Adrenal gland (tissue), 5 donors: ENCODE measurements at regions not wholly inside any gene's neighbourhood (a gene's known extent, or its start where the extent isn't known, plus 50 kb on each side); places are given as distances from the start of the nearest gene placed in this dataset.

ENCODE experiments used
- POLR2A ChIP-seq, 2 donors: fragments of 450-650 bp; IDR thresholded peaks; one replicate each; pipeline ENCODE4 v1.6.1; 2017; ENCODE audit warnings: antibody characterized with exemption in 2 of 2, mild to moderate bottlenecking in 2 of 2, moderate library complexity in 1 of 2
- TF ChIP-seq, protein P1 (sequence below), 6 experiments: fragments of 450-650 bp in 4 of 6; fragments of 200-600 bp in 2 of 6; sonication (generic) in 1 of 6; IDR thresholded peaks; 1 replicate in 5 of 6; 2 replicates in 1 of 6; pipeline versions ENCODE4 v1.5.1 to v1.8.0; 2016 to 2021; ENCODE audit warnings: antibody characterized with exemption in 6 of 6, mild to moderate bottlenecking in 2 of 6, moderate library complexity in 1 of 6
- donor health status: DM: no; HTN: no; CAD: no.

- no peak for TF ChIP-seq POLR2A (IDR thresholded peaks at IDR 0.05)
- TF ChIP-seq, protein P1, sequence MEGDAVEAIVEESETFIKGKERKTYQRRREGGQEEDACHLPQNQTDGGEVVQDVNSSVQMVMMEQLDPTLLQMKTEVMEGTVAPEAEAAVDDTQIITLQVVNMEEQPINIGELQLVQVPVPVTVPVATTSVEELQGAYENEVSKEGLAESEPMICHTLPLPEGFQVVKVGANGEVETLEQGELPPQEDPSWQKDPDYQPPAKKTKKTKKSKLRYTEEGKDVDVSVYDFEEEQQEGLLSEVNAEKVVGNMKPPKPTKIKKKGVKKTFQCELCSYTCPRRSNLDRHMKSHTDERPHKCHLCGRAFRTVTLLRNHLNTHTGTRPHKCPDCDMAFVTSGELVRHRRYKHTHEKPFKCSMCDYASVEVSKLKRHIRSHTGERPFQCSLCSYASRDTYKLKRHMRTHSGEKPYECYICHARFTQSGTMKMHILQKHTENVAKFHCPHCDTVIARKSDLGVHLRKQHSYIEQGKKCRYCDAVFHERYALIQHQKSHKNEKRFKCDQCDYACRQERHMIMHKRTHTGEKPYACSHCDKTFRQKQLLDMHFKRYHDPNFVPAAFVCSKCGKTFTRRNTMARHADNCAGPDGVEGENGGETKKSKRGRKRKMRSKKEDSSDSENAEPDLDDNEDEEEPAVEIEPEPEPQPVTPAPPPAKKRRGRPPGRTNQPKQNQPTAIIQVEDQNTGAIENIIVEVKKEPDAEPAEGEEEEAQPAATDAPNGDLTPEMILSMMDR (IDR thresholded peaks at IDR 0.05): no peak
Measured at GRCh38 chr11:95486466-95486865, 255.5 kb upstream of the SESN3 start.
